ENCODE measurements at regions not wholly inside any gene's neighbourhood (a gene's known extent, or its start where the extent isn't known, plus 50 kb on each side); places are given as distances from the start of the nearest gene placed in this dataset.

DNA sequence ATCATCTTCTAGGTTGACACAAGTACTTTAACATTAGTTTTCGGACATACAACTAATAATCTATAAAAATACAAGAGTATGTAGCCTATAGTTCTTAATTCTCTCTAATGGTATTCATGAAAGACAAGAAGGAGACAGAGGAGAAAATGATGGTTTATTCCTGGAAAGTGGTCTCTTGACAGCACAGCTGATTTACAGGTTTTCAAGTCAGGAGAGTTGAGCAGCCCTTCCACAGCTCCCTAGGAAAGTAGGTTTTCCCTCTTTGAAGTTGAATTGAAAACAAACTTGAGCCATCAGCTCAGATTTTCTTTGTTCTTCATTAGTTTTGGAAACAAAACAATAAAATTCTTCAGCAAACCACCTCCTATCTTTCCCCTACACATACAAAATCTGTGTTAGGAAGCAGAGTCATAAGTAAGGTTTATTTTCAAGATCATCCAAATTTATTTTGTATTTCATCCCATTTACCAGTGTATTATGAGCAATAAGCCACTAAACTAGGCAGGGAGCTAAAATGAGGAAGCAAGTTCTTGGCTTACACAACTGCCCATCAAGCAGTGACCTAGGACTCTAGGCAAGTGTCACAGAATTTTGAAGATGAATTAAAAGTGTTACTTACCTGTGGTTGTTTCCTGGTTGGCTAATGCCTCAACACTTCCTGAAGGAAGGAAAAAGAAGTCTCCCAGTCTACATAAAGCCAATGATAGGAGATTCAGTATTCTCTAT, 357.0 kb downstream of the BCAT1 start:
- TF ChIP-seq EZH2 (IDR thresholded peaks at IDR 0.05), result no peak
- TF ChIP-seq, protein P1, sequence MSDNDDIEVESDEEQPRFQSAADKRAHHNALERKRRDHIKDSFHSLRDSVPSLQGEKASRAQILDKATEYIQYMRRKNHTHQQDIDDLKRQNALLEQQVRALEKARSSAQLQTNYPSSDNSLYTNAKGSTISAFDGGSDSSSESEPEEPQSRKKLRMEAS (IDR thresholded peaks at IDR 0.05), result no peak
- TF ChIP-seq, protein P2, sequence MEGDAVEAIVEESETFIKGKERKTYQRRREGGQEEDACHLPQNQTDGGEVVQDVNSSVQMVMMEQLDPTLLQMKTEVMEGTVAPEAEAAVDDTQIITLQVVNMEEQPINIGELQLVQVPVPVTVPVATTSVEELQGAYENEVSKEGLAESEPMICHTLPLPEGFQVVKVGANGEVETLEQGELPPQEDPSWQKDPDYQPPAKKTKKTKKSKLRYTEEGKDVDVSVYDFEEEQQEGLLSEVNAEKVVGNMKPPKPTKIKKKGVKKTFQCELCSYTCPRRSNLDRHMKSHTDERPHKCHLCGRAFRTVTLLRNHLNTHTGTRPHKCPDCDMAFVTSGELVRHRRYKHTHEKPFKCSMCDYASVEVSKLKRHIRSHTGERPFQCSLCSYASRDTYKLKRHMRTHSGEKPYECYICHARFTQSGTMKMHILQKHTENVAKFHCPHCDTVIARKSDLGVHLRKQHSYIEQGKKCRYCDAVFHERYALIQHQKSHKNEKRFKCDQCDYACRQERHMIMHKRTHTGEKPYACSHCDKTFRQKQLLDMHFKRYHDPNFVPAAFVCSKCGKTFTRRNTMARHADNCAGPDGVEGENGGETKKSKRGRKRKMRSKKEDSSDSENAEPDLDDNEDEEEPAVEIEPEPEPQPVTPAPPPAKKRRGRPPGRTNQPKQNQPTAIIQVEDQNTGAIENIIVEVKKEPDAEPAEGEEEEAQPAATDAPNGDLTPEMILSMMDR (IDR thresholded peaks at IDR 0.05 in 2 of 3, conservative IDR thresholded peaks at IDR 0.05 in 1 of 3; ENCODE audit: borderline replicate concordance in 1 of 3, insufficient read depth in 1 of 3, low read depth in 2 of 3, low read length in 2 of 3), result no peak
- TF ChIP-seq POLR2AphosphoS5 (IDR thresholded peaks at IDR 0.05; ENCODE audit: low read depth, low read length), result no peak
- TF ChIP-seq, protein P3, sequence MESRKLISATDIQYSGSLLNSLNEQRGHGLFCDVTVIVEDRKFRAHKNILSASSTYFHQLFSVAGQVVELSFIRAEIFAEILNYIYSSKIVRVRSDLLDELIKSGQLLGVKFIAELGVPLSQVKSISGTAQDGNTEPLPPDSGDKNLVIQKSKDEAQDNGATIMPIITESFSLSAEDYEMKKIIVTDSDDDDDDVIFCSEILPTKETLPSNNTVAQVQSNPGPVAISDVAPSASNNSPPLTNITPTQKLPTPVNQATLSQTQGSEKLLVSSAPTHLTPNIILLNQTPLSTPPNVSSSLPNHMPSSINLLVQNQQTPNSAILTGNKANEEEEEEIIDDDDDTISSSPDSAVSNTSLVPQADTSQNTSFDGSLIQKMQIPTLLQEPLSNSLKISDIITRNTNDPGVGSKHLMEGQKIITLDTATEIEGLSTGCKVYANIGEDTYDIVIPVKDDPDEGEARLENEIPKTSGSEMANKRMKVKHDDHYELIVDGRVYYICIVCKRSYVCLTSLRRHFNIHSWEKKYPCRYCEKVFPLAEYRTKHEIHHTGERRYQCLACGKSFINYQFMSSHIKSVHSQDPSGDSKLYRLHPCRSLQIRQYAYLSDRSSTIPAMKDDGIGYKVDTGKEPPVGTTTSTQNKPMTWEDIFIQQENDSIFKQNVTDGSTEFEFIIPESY (IDR thresholded peaks at IDR 0.05; ENCODE audit: extremely low read depth, insufficient replicate concordance, low read length), result no peak
- no peak for TF ChIP-seq RAD21 (IDR thresholded peaks at IDR 0.05; ENCODE audit: low read depth)
- TF ChIP-seq POLR2A (IDR thresholded peaks at IDR 0.05; ENCODE audit: borderline replicate concordance, extremely low read depth, insufficient read depth, insufficient read length), result no peak

Measured in HCT116 (cell line).